Astrocyte (in vitro differentiated cells and primary cell): ENCODE measurements at regions not wholly inside any gene's neighbourhood (a gene's known extent, or its start where the extent isn't known, plus 50 kb on each side); places are given as distances from the start of the nearest gene placed in this dataset.
"Not testable (repeated sequence)": the region's sequence is repeated elsewhere in the genome, so short reads cannot be mapped to it uniquely, and the experiment has no call there.

Experiments
- DNase-seq: peaks from one replicate; pipeline ENCODE4 v3.0.0-alpha.2; 2010; ENCODE audit warnings: low read depth
- FAIRE-seq: peaks from 2 replicates; lab custom pipeline; 2011; peaks lifted over from hg19 to GRCh38; lab: Jason Lieb, UNC
- H2AFZ ChIP-seq: 2 replicates; pipeline ENCODE4 v1.6.0; 2012; ENCODE audit warnings: low read depth, low read length, inconsistent platforms
- H3K27ac ChIP-seq: 2 replicates; pipeline ENCODE4 v1.5.1; 2011; ENCODE audit warnings: low read depth, low read length, inconsistent platforms
- H3K27me3 ChIP-seq: 2 replicates; pipeline ENCODE4 v1.6.0; 2011; ENCODE audit warnings: low read length, inconsistent platforms; ENCODE audit not compliant: insufficient read depth
- H3K36me3 ChIP-seq: 2 replicates; pipeline ENCODE4 v1.5.1; 2011; ENCODE audit warnings: low read length, inconsistent platforms; ENCODE audit not compliant: insufficient read depth
- H3K4me1 ChIP-seq: 2 replicates; pipeline ENCODE4 v1.5.1; 2011; ENCODE audit warnings: low read length, inconsistent platforms; ENCODE audit not compliant: insufficient read depth
- H3K4me2 ChIP-seq: 2 replicates; pipeline ENCODE4 v1.6.0; 2012; ENCODE audit warnings: low read length, inconsistent platforms
- H3K4me3 ChIP-seq: 2 replicates; pipeline ENCODE4 v1.5.1; 2011; ENCODE audit warnings: low read depth, mild to moderate bottlenecking, low read length, inconsistent platforms; ENCODE audit not compliant: insufficient read depth
- H3K79me2 ChIP-seq: 2 replicates; pipeline ENCODE4 v1.6.0; 2012; ENCODE audit warnings: mild to moderate bottlenecking, low read length, inconsistent platforms; ENCODE audit not compliant: insufficient read depth
- H3K9ac ChIP-seq: 2 replicates; pipeline ENCODE4 v1.6.0; 2012; ENCODE audit warnings: mild to moderate bottlenecking, low read length, inconsistent platforms
- H3K9me3 ChIP-seq: 2 replicates; pipeline ENCODE4 v1.5.1; 2012; ENCODE audit warnings: low read depth, mild to moderate bottlenecking, low read length, inconsistent platforms; ENCODE audit not compliant: insufficient read depth
- H4K20me1 ChIP-seq: 2 replicates; pipeline ENCODE4 v1.6.0; 2012; ENCODE audit warnings: low read length, inconsistent platforms; ENCODE audit not compliant: insufficient read depth
- H3K27ac Mint-ChIP-seq: one replicate; pipeline ENCODE4 v1.8.0; 2021; ENCODE audit warnings: mild to moderate bottlenecking, mixed read lengths; ENCODE audit not compliant: unreplicated experiment
- H3K27me3 Mint-ChIP-seq: one replicate; pipeline ENCODE4 v1.8.0; 2021; ENCODE audit warnings: low read depth, mixed read lengths; ENCODE audit not compliant: unreplicated experiment
- H3K36me3 Mint-ChIP-seq: one replicate; pipeline ENCODE4 v1.8.0; 2021; ENCODE audit warnings: low read depth, mixed read lengths; ENCODE audit not compliant: unreplicated experiment
- H3K4me1 Mint-ChIP-seq: one replicate; pipeline ENCODE4 v1.8.0; 2021; ENCODE audit warnings: low read depth, mixed read lengths; ENCODE audit not compliant: unreplicated experiment
- H3K4me3 Mint-ChIP-seq: one replicate; pipeline ENCODE4 v1.8.0; 2021; ENCODE audit warnings: mild to moderate bottlenecking, moderate library complexity, mixed read lengths; ENCODE audit not compliant: unreplicated experiment
- H3K9me3 Mint-ChIP-seq: one replicate; pipeline ENCODE4 v1.8.0; 2021; ENCODE audit warnings: mild to moderate bottlenecking, mixed read lengths; ENCODE audit not compliant: unreplicated experiment
- CTCF ChIP-seq: IDR thresholded peaks from 2 replicates; pipeline ENCODE4 v1.5.1; 2011; ENCODE audit warnings: low read depth, mild to moderate bottlenecking, inconsistent platforms, low read length, moderate library complexity; ENCODE audit not compliant: insufficient read depth
- EZH2 ChIP-seq: IDR thresholded peaks from 2 replicates; pipeline ENCODE4 v1.6.1; 2012; ENCODE audit warnings: mild to moderate bottlenecking, low read length, inconsistent platforms; ENCODE audit not compliant: insufficient read depth

GRCh38 chr5:25181249-25181648 lies 536.5 kb upstream of the CDH10 start:
- Mint-ChIP-seq H3K27me3 (peaks cover 1% of the 10 kb centered on the region), H3K36me3 (no peaks in the 10 kb centered on the region), H3K4me3 (no peak overlapping the region), H3K4me1 (no peaks in the 10 kb centered on the region), H3K9me3 (no peaks in the 10 kb centered on the region), H3K27ac (no peak overlapping the region)
- Histone ChIP-seq H3K27ac (no peak overlapping the region), H3K9me3 (no peaks in the 10 kb centered on the region), H3K4me3 (no peak overlapping the region), H2AFZ (no peak overlapping the region), H3K79me2 (no peaks in the 10 kb centered on the region), H4K20me1 (no peaks in the 10 kb centered on the region), H3K4me1 (no peaks in the 10 kb centered on the region), H3K9ac (no peak overlapping the region), H3K4me2 (no peak overlapping the region), H3K27me3 (no peaks in the 10 kb centered on the region), H3K36me3 (no peaks in the 10 kb centered on the region)
- TF ChIP-seq EZH2 (no peak), CTCF (no peak)
- FAIRE-seq: no peak
- no peak for DNase-seq

DNA sequence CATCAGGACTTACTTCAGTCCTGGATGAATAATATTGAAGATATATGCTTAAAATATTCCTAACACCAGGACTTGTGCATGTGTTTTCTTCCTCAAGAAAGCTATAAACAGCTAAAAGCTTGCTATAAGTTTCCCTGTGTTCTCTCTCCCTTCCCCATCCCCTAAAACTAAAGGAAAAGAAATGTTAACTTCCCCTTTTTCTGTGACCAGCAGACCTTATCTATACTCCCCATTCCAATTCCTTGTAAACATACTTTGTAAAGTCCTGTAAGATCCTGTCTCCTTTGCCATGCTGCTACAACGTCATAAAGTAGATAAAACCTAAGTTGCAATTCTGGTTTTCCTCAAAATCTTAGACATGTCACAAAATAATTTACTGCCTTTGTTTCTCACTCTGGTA lies 517.8 kb upstream of the CDH10 start:
- H3K36me3 Mint-ChIP-seq, H3K4me2 ChIP-seq, H3K27ac ChIP-seq, H3K36me3 ChIP-seq, DNase-seq, H3K4me1 ChIP-seq, FAIRE-seq, H4K20me1 ChIP-seq, H2AFZ ChIP-seq, H3K9ac ChIP-seq, H3K27me3 Mint-ChIP-seq, H3K27me3 ChIP-seq, H3K4me3 ChIP-seq, H3K27ac Mint-ChIP-seq, H3K4me3 Mint-ChIP-seq, H3K9me3 ChIP-seq, H3K4me1 Mint-ChIP-seq, H3K9me3 Mint-ChIP-seq, H3K79me2 ChIP-seq: not testable (repeated sequence)

GRCh38 chr5:25160891-25161290 lies 516.1 kb upstream of the CDH10 start:
- no peak for FAIRE-seq
- no peak overlapping the region for H3K9ac ChIP-seq
- H3K9me3 ChIP-seq: no peaks in the 10 kb centered on the region
- H3K27me3 ChIP-seq: no peaks in the 10 kb centered on the region
- no peaks in the 10 kb centered on the region for H3K36me3 ChIP-seq
- no peak overlapping the region for H3K27ac ChIP-seq
- Mint-ChIP-seq H3K9me3 (no peaks in the 10 kb centered on the region), H3K27ac (no peak overlapping the region), H3K36me3 (no peaks in the 10 kb centered on the region), H3K4me3 (no peak overlapping the region), H3K27me3 (no peaks in the 10 kb centered on the region), H3K4me1 (no peaks in the 10 kb centered on the region)
- no peak overlapping the region for H3K4me3 ChIP-seq
- TF ChIP-seq EZH2: no peak
- no peak for TF ChIP-seq CTCF
- no peaks in the 10 kb centered on the region for H3K79me2 ChIP-seq
- H4K20me1 ChIP-seq: no peaks in the 10 kb centered on the region
- no peaks in the 10 kb centered on the region for H3K4me1 ChIP-seq
- DNase-seq: no peak
- no peak overlapping the region for H3K4me2 ChIP-seq
- H2AFZ ChIP-seq: no peak overlapping the region
